ENCODE measurements at regions not wholly inside any gene's neighbourhood (a gene's known extent, or its start where the extent isn't known, plus 50 kb on each side); places are given as distances from the start of the nearest gene placed in this dataset.

DNA sequence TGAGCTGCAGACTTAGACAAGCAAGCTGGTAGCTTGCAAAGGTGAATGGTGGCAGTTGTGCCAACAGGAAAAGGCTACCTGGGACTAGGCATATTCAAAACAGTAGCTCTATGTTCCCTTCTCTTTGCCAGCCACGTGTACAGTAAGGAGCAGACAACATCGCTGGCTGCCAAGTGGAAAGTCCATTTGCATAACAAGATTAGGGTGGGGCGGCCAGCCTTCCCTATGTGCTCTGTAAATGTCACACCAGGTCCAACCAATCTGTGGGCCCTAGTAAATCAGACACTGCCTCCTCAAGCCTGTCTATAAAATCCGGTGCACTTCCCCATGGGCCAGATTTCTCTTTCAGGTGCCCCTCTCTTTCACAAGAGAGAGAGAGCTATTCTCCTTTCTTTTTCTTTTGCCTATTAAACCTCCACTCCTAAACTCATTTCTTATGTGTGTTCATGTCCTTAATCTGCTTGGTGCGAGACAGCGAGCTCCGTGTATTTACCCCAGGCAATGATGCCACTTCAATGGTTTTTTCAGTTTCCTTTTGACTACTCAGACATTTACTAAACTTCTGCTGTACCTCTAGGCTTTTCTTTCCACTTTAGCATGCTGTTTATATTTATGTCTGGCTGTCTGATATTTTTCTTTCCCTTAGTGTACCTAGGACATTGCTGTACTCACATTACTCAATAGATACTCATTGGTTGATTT, 297.4 kb upstream of the GCFC2 start:
- TF ChIP-seq, protein P1, sequence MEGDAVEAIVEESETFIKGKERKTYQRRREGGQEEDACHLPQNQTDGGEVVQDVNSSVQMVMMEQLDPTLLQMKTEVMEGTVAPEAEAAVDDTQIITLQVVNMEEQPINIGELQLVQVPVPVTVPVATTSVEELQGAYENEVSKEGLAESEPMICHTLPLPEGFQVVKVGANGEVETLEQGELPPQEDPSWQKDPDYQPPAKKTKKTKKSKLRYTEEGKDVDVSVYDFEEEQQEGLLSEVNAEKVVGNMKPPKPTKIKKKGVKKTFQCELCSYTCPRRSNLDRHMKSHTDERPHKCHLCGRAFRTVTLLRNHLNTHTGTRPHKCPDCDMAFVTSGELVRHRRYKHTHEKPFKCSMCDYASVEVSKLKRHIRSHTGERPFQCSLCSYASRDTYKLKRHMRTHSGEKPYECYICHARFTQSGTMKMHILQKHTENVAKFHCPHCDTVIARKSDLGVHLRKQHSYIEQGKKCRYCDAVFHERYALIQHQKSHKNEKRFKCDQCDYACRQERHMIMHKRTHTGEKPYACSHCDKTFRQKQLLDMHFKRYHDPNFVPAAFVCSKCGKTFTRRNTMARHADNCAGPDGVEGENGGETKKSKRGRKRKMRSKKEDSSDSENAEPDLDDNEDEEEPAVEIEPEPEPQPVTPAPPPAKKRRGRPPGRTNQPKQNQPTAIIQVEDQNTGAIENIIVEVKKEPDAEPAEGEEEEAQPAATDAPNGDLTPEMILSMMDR (IDR thresholded peaks at IDR 0.05; ENCODE audit: borderline replicate concordance, extremely low read depth, low read length, poor library complexity, severe bottlenecking), result no peak
- no peak for TF ChIP-seq EZH2 (IDR thresholded peaks at IDR 0.05; ENCODE audit: borderline replicate concordance, low read depth, low read length, severe bottlenecking)
